SK-N-DZ (cell line): ENCODE measurements at regions not wholly inside any gene's neighbourhood (a gene's known extent, or its start where the extent isn't known, plus 50 kb on each side); places are given as distances from the start of the nearest gene placed in this dataset.
"Not testable (repeated sequence)": the region's sequence is repeated elsewhere in the genome, so short reads cannot be mapped to it uniquely, and the experiment has no call there.

Source experiments
- DNase-seq: peaks from one replicate; pipeline ENCODE4 v3.0.0-alpha.2; 2015; ENCODE audit warnings: low spot score

GRCh38 chr6:62819640-62820039, 391.6 kb upstream of the FKBP1C start:
- DNase-seq, result no peak

DNA sequence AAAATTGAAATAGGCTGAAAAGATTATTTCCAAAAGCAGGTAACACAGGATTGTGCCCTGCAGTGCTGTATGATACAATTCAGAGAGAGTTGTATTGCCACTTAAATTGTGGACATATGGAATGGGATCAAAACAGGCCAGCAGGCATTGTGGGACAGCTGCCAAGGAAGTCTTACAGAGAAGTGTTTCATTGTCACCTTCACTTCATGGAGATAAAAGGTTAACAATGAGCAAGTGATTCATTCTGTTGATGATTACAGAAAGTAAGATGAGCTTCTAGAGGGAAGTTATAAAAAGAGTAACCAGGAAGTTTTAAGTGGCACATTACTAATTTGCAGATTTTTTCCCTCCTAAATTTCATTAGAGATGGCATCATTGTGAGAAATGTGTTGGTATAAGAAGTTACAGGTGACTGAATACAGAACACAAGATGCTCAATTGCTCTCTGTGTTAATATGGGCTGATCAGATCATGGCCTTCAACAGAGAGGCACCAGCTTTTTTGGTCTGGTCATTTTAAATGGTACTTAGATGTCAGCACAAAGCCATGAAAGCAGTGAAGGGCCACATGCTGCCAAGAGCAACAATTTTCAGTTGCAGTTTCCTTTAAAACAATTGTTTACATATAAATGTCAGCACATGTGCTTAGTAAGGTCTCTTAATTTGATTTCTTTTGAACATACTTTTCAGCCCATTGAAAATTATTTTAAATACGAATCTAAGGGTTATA, 402.5 kb upstream of the FKBP1C start:
- DNase-seq, result no peak

DNA sequence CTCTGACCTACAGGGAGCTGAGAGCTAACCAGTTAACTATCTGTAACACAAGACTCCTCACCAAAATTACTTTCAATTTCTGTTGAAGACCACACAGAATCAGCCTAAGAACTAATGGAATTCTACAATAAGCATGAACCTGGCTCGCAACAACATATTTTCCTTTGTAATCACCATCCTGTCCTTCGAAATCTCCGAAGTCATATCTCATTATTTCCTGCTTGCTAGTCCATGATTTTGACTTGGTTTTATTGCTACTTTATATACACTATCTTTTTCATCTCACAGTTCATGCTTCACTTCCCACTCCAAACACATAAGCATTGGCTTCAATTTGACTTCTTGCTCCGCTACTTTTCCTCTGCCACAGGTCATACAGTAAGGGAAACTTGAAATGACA, 405.8 kb upstream of the FKBP1C start:
- no peak for DNase-seq

DNA sequence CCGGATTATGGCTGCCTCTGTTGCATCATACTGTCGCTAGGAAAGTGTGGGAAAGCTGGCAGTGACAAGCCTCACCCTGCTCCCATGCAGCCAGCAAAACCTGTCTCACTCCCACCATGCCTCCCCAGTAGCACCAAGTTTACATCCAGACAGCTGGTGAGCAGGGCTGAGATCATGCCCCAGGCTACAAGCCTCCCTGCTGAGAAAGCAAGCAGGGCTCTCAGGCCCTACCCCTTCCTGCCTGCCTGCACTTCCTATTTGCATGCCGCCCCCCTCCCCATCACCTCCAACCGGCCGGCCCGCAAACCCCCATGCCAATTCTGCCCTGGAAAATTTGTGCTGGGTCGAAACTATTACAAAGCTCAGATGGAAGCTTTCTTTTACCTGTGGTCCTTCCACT, 408.2 kb upstream of the FKBP1C start:
- DNase-seq, result no peak

DNA sequence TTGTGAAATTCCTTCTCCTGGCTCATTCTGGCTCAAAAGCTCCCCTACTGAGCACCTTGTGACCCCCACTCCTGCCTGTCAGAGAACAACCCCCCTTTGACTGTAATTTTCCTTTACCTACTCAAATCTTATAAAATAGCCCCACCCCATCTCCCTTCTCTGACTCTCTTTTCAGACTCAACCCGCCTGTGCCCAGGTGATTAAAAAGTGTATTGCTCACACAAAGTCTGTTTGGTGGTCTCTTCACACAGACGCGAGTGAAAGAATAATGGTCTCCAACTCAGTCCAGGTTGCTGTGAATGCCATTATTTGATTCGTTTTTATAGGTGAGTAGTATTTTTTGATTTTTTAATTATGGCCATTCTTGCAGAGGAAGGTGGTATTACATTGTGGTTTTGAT, 414.1 kb upstream of the FKBP1C start:
- no peak for DNase-seq

DNA sequence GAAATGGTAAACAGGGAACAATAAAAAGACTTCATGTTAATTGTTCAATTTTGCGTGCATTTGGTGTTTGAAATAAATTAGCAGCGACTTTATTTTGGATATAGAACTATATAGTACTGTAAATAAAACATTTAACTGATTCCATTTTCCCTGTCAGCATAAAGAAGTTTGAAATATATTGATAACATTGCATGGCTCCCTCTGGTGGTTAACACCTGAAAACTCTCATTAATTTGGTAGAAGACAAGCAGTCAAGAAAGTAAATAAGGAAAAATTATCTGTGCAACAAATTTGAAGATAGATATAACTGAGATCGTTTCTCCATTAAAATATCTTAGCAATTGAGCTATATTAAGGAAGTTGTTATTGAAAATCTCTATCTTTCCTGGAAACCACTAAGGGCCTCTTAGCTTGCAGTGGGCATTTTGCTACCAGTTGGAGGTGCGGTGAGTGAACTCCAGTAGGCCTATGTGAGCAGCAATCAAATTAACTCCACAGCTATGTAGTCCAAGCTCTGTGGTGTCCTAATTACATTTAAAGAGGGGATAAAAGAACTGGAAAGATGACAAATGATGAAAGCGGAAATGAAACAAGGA, 435.7 kb upstream of the FKBP1C start:
- peak; percentile 10 for DNase-seq

DNA sequence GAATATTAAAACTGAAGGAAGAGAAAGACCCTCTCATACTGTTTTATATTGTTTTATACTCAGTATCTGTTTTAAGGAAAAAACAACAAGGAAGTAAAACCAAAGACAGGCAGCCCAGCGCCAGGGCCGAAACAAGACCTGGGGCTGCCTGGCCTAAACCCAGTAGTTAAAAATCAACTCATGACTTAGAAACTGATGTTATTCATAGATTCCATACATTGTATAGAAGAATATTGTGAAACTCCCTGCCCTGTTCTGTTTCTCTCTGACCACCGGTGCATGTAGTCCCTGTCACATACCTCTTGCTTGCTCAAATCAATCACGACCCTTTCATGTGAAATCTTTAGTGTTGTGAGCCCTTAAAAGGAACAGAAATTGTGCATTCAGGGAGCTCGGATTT, 445.1 kb upstream of the FKBP1C start:
- DNase-seq, result not testable (repeated sequence)

DNA sequence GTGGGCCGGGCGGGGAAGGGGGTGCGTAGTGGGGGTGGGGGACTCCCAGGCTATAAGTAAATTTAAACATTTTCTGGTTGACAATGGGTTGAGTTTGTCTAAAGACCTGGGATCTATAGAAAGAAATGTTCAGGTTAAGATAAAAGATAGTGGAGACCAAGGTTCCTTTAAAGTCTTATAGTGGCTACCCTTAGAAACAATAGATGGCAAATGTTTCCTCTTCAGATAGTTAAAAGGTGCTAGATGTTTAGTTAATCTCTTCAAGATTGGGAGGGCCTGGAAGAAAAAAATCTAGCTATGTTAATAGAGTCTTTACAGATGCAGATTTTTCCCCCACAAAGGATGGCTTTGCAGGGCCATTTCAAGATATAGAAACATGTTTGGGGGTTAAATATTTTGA, 446.4 kb upstream of the FKBP1C start:
- DNase-seq, result no peak

DNA sequence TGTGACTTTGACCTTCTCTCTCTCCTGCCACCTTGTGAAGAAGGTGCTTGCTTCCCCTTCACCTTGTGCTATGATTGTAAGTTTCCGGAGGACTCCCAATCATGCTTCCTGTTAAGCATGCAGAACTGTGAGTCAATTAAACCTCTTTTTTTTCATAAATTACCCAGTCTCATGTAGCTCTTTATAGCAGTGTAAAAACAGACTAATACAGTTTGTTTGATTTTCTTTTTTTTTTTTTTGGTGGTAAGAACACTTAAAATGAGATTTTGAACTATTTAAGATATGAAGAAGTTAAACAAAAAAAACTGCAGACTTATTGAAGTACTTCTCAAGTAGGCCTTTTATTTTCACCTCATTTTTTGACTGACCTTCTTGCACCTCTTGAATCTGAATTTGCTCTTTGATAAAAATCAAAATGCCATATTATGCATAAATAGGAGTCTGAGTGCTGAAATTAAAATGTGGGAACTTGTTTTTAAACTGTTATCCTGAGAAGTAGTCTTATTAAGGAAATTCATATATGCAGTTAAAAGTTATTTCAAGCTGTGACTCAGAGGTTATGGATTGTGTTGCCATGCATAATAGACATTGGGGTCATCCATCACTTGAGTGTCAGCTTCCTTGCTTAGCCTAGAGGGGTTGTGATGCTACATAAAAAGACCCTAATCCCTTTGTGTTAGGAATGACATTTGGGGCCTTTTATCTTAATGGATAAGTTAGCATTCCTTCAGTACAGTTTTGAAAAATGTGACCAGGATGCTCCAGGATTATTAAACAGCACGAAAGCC, 447.9 kb upstream of the FKBP1C start:
- DNase-seq, result no peak

GRCh38 chr6:62746968-62747367, 460.9 kb upstream of the KHDRBS2 start:
- no peak for DNase-seq

DNA sequence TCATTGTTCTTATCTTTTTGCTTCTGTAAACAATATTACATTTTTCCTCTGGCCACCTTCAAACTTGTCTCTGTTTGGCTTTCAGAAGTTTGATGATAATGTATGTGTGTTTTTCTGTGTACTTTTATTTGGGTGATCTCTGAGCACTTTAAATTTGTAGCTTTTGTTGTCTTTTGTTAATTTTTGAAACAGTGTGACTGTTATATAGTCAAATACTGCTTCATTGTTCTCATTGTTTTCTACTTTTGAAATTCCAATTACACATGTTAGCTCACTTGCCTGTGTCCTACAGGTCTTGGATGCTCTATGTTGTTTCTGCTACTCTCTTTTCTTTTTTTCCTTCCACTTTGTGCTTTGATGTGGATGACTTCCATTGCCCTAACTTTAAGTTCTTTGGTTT, 460.1 kb upstream of the KHDRBS2 start:
- DNase-seq, result no peak

- DNase-seq, result no peak
These were observed 454.6 kb upstream of the KHDRBS2 start for GRCh38 chr6:62740596-62740995.

DNA sequence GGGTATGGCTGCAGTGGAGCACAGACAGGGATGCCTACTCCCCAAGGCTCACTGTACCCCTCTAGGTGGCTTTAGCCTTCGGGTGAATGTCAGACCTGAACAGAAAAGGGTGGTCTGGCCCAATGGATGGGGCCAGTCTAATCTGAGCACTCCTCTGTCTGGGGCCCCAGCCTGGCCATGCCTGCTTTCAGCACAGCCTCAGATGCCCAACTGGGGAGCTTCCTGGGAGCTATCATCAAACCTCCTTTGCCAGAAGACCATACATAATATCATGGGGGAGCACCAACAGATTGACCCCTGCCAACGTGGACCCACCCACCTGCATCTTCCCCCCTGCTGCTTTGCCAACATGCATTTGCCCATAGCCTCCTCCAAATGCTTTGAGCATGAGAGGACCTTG, 454.1 kb upstream of the KHDRBS2 start:
- no peak for DNase-seq

GRCh38 chr6:62737792-62738191, 451.8 kb upstream of the KHDRBS2 start:
- DNase-seq, result no peak

DNA sequence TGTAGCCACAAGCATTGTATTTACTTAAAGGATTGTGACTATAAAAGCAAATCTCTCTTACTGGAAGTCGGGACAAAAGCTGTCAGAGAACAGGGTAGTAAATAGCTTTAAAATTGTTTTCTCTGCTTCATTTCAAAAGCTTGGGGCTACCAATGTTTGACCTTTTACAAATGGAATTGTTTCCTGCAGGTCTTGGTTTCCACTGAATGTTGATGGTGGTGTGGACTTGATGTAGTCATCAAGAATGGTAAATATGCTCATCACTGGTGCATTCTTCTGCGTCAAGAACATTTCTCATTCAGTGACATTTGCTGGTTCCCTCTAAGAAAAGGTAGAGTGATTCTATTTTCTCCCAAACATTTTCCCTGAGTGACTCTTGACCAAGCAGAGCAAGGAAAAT, 435.4 kb upstream of the KHDRBS2 start:
- no peak for DNase-seq

DNA sequence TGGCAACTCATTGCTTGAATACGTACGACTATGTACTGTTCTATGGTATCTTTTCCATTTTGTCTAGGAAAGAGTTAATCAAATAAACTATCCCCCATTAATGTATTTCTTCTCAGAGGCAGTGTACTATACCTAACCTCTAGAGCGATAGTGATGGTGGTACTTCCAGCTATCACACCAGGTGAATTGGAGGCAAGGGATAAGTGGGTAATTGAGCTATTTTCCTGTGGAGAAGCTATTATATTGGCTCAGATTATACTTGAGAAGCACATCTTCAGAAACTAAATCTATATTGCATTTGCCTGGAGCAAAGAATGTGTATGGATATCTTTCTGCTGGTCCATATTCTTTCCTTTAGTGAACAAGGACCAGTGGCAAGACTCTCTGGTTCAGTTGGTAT, 430.7 kb upstream of the KHDRBS2 start:
- DNase-seq, result no peak

- no peak for DNase-seq
These were observed 428.1 kb upstream of the KHDRBS2 start for GRCh38 chr6:62714112-62714511.

GRCh38 chr6:62711750-62712149, 425.7 kb upstream of the KHDRBS2 start:
- DNase-seq, result no peak

DNA sequence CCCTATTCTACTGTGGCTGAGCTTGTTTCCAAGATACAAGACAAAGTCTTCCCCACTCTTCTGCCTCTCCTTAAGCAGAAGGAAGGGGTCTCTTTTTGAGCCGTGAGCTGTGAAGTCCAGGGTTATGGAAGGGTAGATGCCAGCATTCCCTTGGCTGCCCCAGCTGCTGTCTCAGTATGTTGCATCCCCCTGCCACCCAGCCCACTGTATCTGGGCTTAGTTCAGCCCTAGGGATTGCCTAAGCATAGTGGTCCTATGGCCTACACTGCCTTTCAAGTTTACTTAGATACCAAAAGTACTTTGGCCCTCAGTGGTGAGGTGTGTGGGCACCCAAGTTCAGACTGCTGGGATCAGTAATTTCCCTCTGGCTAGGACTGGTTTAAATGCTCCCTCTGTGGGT, 421.9 kb upstream of the KHDRBS2 start:
- DNase-seq, result no peak

- no peak for DNase-seq
These were observed 421.1 kb upstream of the KHDRBS2 start for GRCh38 chr6:62707156-62707555.

DNA sequence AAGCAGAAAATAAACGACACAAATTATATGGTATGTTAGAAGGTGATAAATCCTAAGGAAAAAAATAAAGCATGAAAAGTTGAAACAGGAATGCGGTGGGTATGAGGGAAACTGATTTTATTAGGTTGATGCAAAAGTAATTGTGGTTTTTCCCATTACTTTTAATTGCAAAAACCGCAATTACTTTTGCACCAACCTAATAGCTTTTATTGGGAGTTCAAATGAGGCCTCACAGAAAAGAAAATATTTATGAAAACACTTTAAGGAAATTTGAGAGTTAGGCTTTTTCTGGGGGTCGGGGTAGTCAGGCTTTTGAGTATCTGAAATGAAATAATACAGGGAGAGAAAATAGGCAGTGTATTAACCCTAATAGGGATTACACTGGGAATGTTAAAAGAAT, 397.0 kb upstream of the KHDRBS2 start:
- DNase-seq, result no peak

GRCh38 chr6:62681108-62681507, 395.1 kb upstream of the KHDRBS2 start:
- DNase-seq, result no peak

DNA sequence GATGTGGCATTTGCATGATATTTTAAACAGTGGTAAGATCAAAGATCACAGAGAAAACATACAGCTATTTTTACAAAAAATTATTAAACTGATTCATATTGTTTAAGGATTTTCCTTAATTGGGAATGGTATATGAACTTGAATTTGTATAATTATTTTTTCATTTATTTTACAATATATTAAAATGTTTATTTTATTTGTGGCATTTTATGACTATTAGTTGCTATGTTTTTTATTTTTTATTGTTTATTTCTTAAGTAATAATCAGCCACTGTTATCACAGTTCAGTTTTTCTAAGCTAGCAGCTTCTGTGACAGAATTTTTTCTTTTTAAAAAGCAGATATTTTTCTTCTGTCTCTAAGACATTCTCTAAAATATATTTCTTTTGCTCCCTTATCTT, 387.0 kb upstream of the KHDRBS2 start:
- no peak for DNase-seq
